ENCODE measurements at regions not wholly inside any gene's neighbourhood (a gene's known extent, or its start where the extent isn't known, plus 50 kb on each side); places are given as distances from the start of the nearest gene placed in this dataset.
A peak's percentile ranks its signal among the peaks of the same experiment; 100 is the strongest.
"Not testable (repeated sequence)": the region's sequence is repeated elsewhere in the genome, so short reads cannot be mapped to it uniquely, and the experiment has no call there.

GRCh38 chr1:4227986-4228385, 327.9 kb upstream of the C1orf174 start:
- DNase-seq (ENCODE audit: low read depth in 4 of 6, low spot score in 6 of 6): no peak
- no peaks in the 10 kb centered on the region for H3K4me1 ChIP-seq (ENCODE audit: control insufficient read depth, insufficient read depth, low read length)
- H3K4me3 ChIP-seq (ENCODE audit: low read depth, low read length): no peak overlapping the region
- WGBS (ENCODE audit: insufficient coverage): 70% methylated on average over 7 of the region's 15 CpGs
- no peaks in the 10 kb centered on the region for H3K36me3 ChIP-seq (ENCODE audit: control insufficient read depth, insufficient read depth, low read length)
- no peaks in the 10 kb centered on the region for H3K9me3 ChIP-seq (ENCODE audit: control insufficient read depth, insufficient read depth, low read length)
- no peaks in the 10 kb centered on the region for H3K27me3 ChIP-seq (ENCODE audit: control insufficient read depth, insufficient read depth, low read length)
- no peak overlapping the region for H3K27ac ChIP-seq (ENCODE audit: low read depth, low read length)

GRCh38 chr1:4253935-4254334, 353.9 kb upstream of the C1orf174 start:
- Histone ChIP-seq H3K36me3 (ENCODE audit: control insufficient read depth, insufficient read depth, low read length) (no peaks in the 10 kb centered on the region), H3K4me1 (ENCODE audit: control insufficient read depth, insufficient read depth, low read length) (no peaks in the 10 kb centered on the region), H3K27ac (ENCODE audit: low read depth, low read length) (no peak overlapping the region), H3K4me3 (ENCODE audit: low read depth, low read length) (no peak overlapping the region), H3K27me3 (ENCODE audit: control insufficient read depth, insufficient read depth, low read length) (no peaks in the 10 kb centered on the region), H3K9me3 (ENCODE audit: control insufficient read depth, insufficient read depth, low read length) (peaks cover 9% of the 10 kb centered on the region)
- 36% methylated on average over 4 of the region's 4 CpGs for WGBS (ENCODE audit: insufficient coverage)
- peak in 2 of 6 donors; percentile 46 to 76 for DNase-seq (ENCODE audit: low read depth in 4 of 6, low spot score in 6 of 6)

GRCh38 chr1:4256351-4256750, 356.3 kb upstream of the C1orf174 start:
- Histone ChIP-seq H3K4me3 (ENCODE audit: low read depth, low read length) (no peak overlapping the region), H3K4me1 (ENCODE audit: control insufficient read depth, insufficient read depth, low read length) (no peaks in the 10 kb centered on the region), H3K9me3 (ENCODE audit: control insufficient read depth, insufficient read depth, low read length) (peaks cover 9% of the 10 kb centered on the region), H3K27ac (ENCODE audit: low read depth, low read length) (no peak overlapping the region), H3K27me3 (ENCODE audit: control insufficient read depth, insufficient read depth, low read length) (no peaks in the 10 kb centered on the region), H3K36me3 (ENCODE audit: control insufficient read depth, insufficient read depth, low read length) (no peaks in the 10 kb centered on the region)
- DNase-seq (ENCODE audit: low read depth in 4 of 6, low spot score in 6 of 6): no peak
- WGBS (ENCODE audit: insufficient coverage): 84% methylated on average over 2 of the region's 4 CpGs

GRCh38 chr1:4258146-4258777, 358.2 kb upstream of the C1orf174 start:
- WGBS (ENCODE audit: insufficient coverage): no CpG with 5 or more reads among the region's 2 CpGs

GRCh38 chr1:4261327-4261726, 361.3 kb upstream of the C1orf174 start:
- Histone ChIP-seq H3K36me3 (ENCODE audit: control insufficient read depth, insufficient read depth, low read length) (no peaks in the 10 kb centered on the region), H3K27me3 (ENCODE audit: control insufficient read depth, insufficient read depth, low read length) (no peaks in the 10 kb centered on the region), H3K4me3 (ENCODE audit: low read depth, low read length) (no peak overlapping the region), H3K27ac (ENCODE audit: low read depth, low read length) (no peak overlapping the region), H3K4me1 (ENCODE audit: control insufficient read depth, insufficient read depth, low read length) (no peaks in the 10 kb centered on the region), H3K9me3 (ENCODE audit: control insufficient read depth, insufficient read depth, low read length) (peaks cover 9% of the 10 kb centered on the region)
- 100% methylated on average over 1 of the region's 2 CpGs for WGBS (ENCODE audit: insufficient coverage)
- DNase-seq (ENCODE audit: low read depth in 4 of 6, low spot score in 6 of 6): no peak

More at GRCh38 chr1:4258146-4258777, 358.2 kb upstream of the C1orf174 start:
- not testable (repeated sequence) for H3K27ac ChIP-seq (ENCODE audit: low read depth, low read length); H3K9me3 ChIP-seq (ENCODE audit: control insufficient read depth, insufficient read depth, low read length); H3K4me1 ChIP-seq (ENCODE audit: control insufficient read depth, insufficient read depth, low read length); DNase-seq (ENCODE audit: low read depth in 4 of 6, low spot score in 6 of 6); H3K36me3 ChIP-seq (ENCODE audit: control insufficient read depth, insufficient read depth, low read length); H3K4me3 ChIP-seq (ENCODE audit: low read depth, low read length); H3K27me3 ChIP-seq (ENCODE audit: control insufficient read depth, insufficient read depth, low read length)

GRCh38 chr1:4262665-4263064, 362.6 kb upstream of the C1orf174 start:
- no peak overlapping the region for H3K27ac ChIP-seq (ENCODE audit: low read depth, low read length)

GRCh38 chr1:4263699-4264098, 363.6 kb upstream of the C1orf174 start:
- H3K36me3 ChIP-seq (ENCODE audit: control insufficient read depth, insufficient read depth, low read length): no peaks in the 10 kb centered on the region
- H3K4me3 ChIP-seq (ENCODE audit: low read depth, low read length): no peak overlapping the region
- WGBS (ENCODE audit: insufficient coverage): 37% methylated on average over 2 of the region's 2 CpGs
- no peak for DNase-seq (ENCODE audit: low read depth in 4 of 6, low spot score in 6 of 6)
- H3K27me3 ChIP-seq (ENCODE audit: control insufficient read depth, insufficient read depth, low read length): no peaks in the 10 kb centered on the region
- H3K27ac ChIP-seq (ENCODE audit: low read depth, low read length): no peak overlapping the region
- H3K4me1 ChIP-seq (ENCODE audit: control insufficient read depth, insufficient read depth, low read length): peaks cover 12% of the 10 kb centered on the region
- peaks cover under 1% of the 10 kb centered on the region for H3K9me3 ChIP-seq (ENCODE audit: control insufficient read depth, insufficient read depth, low read length)

More at GRCh38 chr1:4262665-4263064, 362.6 kb upstream of the C1orf174 start:
- Histone ChIP-seq H3K4me3 (ENCODE audit: low read depth, low read length) (no peak overlapping the region), H3K36me3 (ENCODE audit: control insufficient read depth, insufficient read depth, low read length) (no peaks in the 10 kb centered on the region), H3K27me3 (ENCODE audit: control insufficient read depth, insufficient read depth, low read length) (no peaks in the 10 kb centered on the region), H3K4me1 (ENCODE audit: control insufficient read depth, insufficient read depth, low read length) (peaks cover 2% of the 10 kb centered on the region), H3K9me3 (ENCODE audit: control insufficient read depth, insufficient read depth, low read length) (peaks cover 7% of the 10 kb centered on the region)
- 90% methylated on average over 2 of the region's 2 CpGs for WGBS (ENCODE audit: insufficient coverage)
- no peak for DNase-seq (ENCODE audit: low read depth in 4 of 6, low spot score in 6 of 6)

GRCh38 chr1:4265836-4266235, 365.8 kb upstream of the C1orf174 start:
- peaks cover 24% of the 10 kb centered on the region for H3K4me1 ChIP-seq (ENCODE audit: control insufficient read depth, insufficient read depth, low read length)
- DNase-seq (ENCODE audit: low read depth in 4 of 6, low spot score in 6 of 6): no peak
- H3K27ac ChIP-seq (ENCODE audit: low read depth, low read length): no peak overlapping the region
- H3K4me3 ChIP-seq (ENCODE audit: low read depth, low read length): no peak overlapping the region
- H3K36me3 ChIP-seq (ENCODE audit: control insufficient read depth, insufficient read depth, low read length): no peaks in the 10 kb centered on the region
- no peaks in the 10 kb centered on the region for H3K27me3 ChIP-seq (ENCODE audit: control insufficient read depth, insufficient read depth, low read length)
- 77% methylated on average over 1 of the region's 1 CpG for WGBS (ENCODE audit: insufficient coverage)
- no peaks in the 10 kb centered on the region for H3K9me3 ChIP-seq (ENCODE audit: control insufficient read depth, insufficient read depth, low read length)

GRCh38 chr1:4267381-4268261, 367.5 kb upstream of the C1orf174 start:
- Histone ChIP-seq H3K36me3 (ENCODE audit: control insufficient read depth, insufficient read depth, low read length) (no peaks in the 10 kb centered on the region), H3K27me3 (ENCODE audit: control insufficient read depth, insufficient read depth, low read length) (no peaks in the 10 kb centered on the region), H3K4me3 (ENCODE audit: low read depth, low read length) (no peak overlapping the region), H3K9me3 (ENCODE audit: control insufficient read depth, insufficient read depth, low read length) (no peaks in the 10 kb centered on the region), H3K27ac (ENCODE audit: low read depth, low read length) (no peak overlapping the region), H3K4me1 (ENCODE audit: control insufficient read depth, insufficient read depth, low read length) (peaks cover 31% of the 10 kb centered on the region)
- WGBS (ENCODE audit: insufficient coverage): 56% methylated on average over 12 of the region's 12 CpGs
- DNase-seq (ENCODE audit: low read depth in 4 of 6, low spot score in 6 of 6): no peak

Measured in spinal cord (tissue), 9 donors.